Chondrocyte (in vitro differentiated cells): ENCODE measurements at regions not wholly inside any gene's neighbourhood (a gene's known extent, or its start where the extent isn't known, plus 50 kb on each side); places are given as distances from the start of the nearest gene placed in this dataset.

Source experiments
- DNase-seq: peaks from one replicate; pipeline ENCODE4 v3.0.0; 2021; ENCODE audit warnings: mixed read lengths, low spot score
- H3K27ac Mint-ChIP-seq: one replicate; pipeline ENCODE4 v1.8.0; 2021; ENCODE audit warnings: mild to moderate bottlenecking, moderate library complexity, mixed read lengths; ENCODE audit not compliant: unreplicated experiment
- H3K27me3 Mint-ChIP-seq: 2 replicates; pipeline ENCODE4 v1.8.0; 2021; ENCODE audit warnings: low read depth, mixed read lengths
- H3K36me3 Mint-ChIP-seq: 2 replicates; pipeline ENCODE4 v1.8.0; 2021; ENCODE audit warnings: low read depth, mixed read lengths
- H3K4me1 Mint-ChIP-seq: 2 replicates; pipeline ENCODE4 v1.8.0; 2021; ENCODE audit warnings: low read depth, mild to moderate bottlenecking, mixed read lengths
- H3K4me3 Mint-ChIP-seq: one replicate; pipeline ENCODE4 v1.8.0; 2021; ENCODE audit warnings: mild to moderate bottlenecking, moderate library complexity, mixed read lengths; ENCODE audit not compliant: unreplicated experiment
- H3K9me3 Mint-ChIP-seq: 2 replicates; pipeline ENCODE4 v1.8.0; 2021; ENCODE audit warnings: low read depth, mixed read lengths
- CTCF ChIP-seq: fragments of 200-600 bp; sonication (generic); IDR thresholded peaks from 2 replicates; pipeline ENCODE4 v1.5.0; 2021; ENCODE audit warnings: antibody characterized with exemption, mild to moderate bottlenecking, moderate library complexity

GRCh38 chr14:53495846-53496343 is 342.8 kb upstream of the DDHD1 start:
- Mint-ChIP-seq H3K27ac (no peak overlapping the region), H3K4me3 (no peak overlapping the region), H3K9me3 (peaks cover 6% of the 10 kb centered on the region), H3K4me1 (peaks cover 14% of the 10 kb centered on the region), H3K36me3 (peaks cover 4% of the 10 kb centered on the region), H3K27me3 (no peaks in the 10 kb centered on the region)
- no peak for TF ChIP-seq CTCF
- no peak for DNase-seq

GRCh38 chr14:53494587-53494986 is 341.5 kb upstream of the DDHD1 start:
- Mint-ChIP-seq H3K27me3 (no peaks in the 10 kb centered on the region), H3K4me1 (peaks cover 14% of the 10 kb centered on the region), H3K36me3 (peaks cover 4% of the 10 kb centered on the region), H3K9me3 (peaks cover 6% of the 10 kb centered on the region), H3K27ac (no peak overlapping the region), H3K4me3 (no peak overlapping the region)
- no peak for TF ChIP-seq CTCF
- DNase-seq = no peak

GRCh38 chr14:53493860-53494259 is 340.7 kb upstream of the DDHD1 start:
- H3K4me3 Mint-ChIP-seq = no peak overlapping the region
- H3K4me1 Mint-ChIP-seq = peaks cover 14% of the 10 kb centered on the region
- peaks cover 4% of the 10 kb centered on the region for H3K36me3 Mint-ChIP-seq
- no peak for TF ChIP-seq CTCF
- no peaks in the 10 kb centered on the region for H3K27me3 Mint-ChIP-seq
- no peak for DNase-seq
- peaks cover 6% of the 10 kb centered on the region for H3K9me3 Mint-ChIP-seq
- no peak overlapping the region for H3K27ac Mint-ChIP-seq

GRCh38 chr14:53493320-53493719 is 340.2 kb upstream of the DDHD1 start:
- Mint-ChIP-seq H3K9me3 (peaks cover 6% of the 10 kb centered on the region), H3K27ac (no peak overlapping the region), H3K36me3 (peaks cover 4% of the 10 kb centered on the region), H3K4me3 (no peak overlapping the region), H3K4me1 (peaks cover 14% of the 10 kb centered on the region), H3K27me3 (no peaks in the 10 kb centered on the region)
- no peak for DNase-seq
- no peak for TF ChIP-seq CTCF

GRCh38 chr14:53491884-53492277 is 338.8 kb upstream of the DDHD1 start:
- H3K27ac Mint-ChIP-seq = no peak overlapping the region
- H3K9me3 Mint-ChIP-seq = peaks cover 11% of the 10 kb centered on the region
- peaks cover 14% of the 10 kb centered on the region for H3K4me1 Mint-ChIP-seq
- no peaks in the 10 kb centered on the region for H3K27me3 Mint-ChIP-seq
- no peak for DNase-seq
- H3K4me3 Mint-ChIP-seq = no peak overlapping the region
- peaks cover 2% of the 10 kb centered on the region for H3K36me3 Mint-ChIP-seq
- TF ChIP-seq CTCF = no peak
